ENCODE measurements at regions not wholly inside any gene's neighbourhood (a gene's known extent, or its start where the extent isn't known, plus 50 kb on each side); places are given as distances from the start of the nearest gene placed in this dataset.

DNA sequence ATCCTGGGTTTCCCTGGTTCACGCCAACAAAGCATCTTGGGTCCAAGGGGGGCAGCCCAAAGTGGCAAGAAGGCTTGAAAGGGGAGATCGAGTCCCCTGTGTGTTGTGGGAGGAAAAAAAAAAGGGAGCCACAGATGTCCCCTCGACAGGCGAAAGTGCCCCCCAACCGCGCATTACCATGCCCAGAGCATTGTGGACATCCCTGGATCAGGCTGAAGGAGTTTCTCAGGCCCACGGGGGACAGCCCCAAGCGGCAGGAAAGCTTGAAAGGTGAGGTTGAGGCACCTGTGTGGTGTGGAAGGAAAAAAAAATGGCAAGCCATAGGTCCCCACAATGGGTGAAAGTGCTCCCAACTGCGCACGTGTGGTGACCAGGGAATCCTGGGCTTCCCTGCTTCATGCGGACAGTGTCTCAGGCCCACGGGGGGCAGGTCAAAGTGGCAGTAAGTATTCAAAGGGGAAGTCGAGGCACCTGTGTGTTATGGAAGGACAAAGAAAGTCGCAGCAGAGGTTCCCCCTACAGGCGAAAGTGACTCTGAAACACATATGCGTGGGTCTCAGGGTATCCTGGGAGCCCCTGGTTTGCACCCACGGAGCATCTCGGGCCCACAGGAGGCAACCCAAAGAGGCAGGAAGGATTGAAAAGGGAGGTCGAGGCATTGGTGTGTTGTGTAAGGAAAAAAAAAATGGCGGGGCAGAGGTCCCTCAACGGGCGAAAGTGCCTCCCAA is 580.1 kb downstream of the ALG10 start:
- H3K4me3 ChIP-seq (ENCODE audit: low read depth, low read length): no peak overlapping the region
- no peaks in the 10 kb centered on the region for H3K27me3 ChIP-seq
- TF ChIP-seq, protein P1, sequence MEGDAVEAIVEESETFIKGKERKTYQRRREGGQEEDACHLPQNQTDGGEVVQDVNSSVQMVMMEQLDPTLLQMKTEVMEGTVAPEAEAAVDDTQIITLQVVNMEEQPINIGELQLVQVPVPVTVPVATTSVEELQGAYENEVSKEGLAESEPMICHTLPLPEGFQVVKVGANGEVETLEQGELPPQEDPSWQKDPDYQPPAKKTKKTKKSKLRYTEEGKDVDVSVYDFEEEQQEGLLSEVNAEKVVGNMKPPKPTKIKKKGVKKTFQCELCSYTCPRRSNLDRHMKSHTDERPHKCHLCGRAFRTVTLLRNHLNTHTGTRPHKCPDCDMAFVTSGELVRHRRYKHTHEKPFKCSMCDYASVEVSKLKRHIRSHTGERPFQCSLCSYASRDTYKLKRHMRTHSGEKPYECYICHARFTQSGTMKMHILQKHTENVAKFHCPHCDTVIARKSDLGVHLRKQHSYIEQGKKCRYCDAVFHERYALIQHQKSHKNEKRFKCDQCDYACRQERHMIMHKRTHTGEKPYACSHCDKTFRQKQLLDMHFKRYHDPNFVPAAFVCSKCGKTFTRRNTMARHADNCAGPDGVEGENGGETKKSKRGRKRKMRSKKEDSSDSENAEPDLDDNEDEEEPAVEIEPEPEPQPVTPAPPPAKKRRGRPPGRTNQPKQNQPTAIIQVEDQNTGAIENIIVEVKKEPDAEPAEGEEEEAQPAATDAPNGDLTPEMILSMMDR (IDR thresholded peaks at IDR 0.05; ENCODE audit: low read depth, low read length): no peak
- no peak for DNase-seq
- no peaks in the 10 kb centered on the region for H3K36me3 ChIP-seq
- no peaks in the 10 kb centered on the region; the same call in 1 of the 2 replicates for H3K9me3 ChIP-seq
- H3K4me1 ChIP-seq: no peaks in the 10 kb centered on the region

DNA sequence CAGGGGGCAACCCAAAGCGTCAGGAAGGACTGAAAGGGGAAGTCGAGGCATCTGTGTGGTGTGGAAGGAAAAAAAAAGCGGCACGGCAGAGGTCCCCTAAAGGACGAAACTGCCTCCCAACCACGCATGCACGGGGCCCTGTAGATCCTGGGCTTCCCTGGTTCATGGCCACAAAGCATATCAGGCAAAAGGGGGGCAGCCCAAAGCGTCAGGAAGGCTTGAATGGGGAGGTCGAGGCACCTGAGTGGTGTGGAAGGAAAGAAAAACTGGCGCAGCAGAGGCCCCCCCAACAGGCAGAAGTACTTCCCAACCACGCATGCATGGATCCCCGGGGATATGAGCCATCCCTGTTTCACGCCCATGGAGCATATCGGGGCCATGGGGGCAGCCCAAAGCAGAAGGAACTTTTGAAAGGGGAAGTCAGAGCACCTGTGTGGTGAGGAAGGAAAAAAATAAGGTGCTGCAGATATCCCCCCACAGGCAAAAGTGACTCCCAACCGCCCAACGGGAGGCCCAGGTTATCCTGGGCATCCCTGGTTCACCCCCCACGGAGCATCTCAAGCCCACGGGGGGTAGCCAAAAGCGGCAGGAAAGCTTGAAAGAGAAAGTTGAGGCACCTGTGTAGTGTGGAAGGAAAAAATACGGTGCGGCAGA is 581.2 kb downstream of the ALG10 start:
- no peak for DNase-seq

DNA sequence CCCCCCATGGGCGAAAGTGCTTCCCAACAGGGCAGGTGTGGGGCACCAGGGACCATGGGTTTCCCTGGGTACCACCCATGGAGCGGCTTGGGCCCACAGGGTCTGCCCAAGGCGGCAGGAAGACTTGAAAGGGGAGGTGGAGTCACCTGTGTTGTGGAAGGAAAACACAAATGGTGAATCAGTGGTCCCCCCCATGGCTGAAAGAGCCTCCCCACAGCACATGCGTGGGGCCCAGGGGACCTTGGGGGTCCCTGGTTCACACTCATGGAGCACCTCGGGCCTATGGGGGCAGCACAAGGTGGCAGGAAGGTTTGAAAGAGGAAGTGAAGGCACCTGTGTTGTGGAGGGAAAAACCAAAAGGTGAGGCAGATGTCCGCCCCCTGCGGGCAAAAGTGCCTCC is 581.9 kb downstream of the ALG10 start:
- TF ChIP-seq, protein P1 (IDR thresholded peaks at IDR 0.05; ENCODE audit: low read depth, low read length): no peak
- H3K36me3 ChIP-seq: no peaks in the 10 kb centered on the region
- no peaks in the 10 kb centered on the region for H3K27me3 ChIP-seq
- no peaks in the 10 kb centered on the region; the same call in 1 of the 2 replicates for H3K9me3 ChIP-seq
- no peaks in the 10 kb centered on the region for H3K4me1 ChIP-seq
- no peak for DNase-seq
- no peak overlapping the region for H3K4me3 ChIP-seq (ENCODE audit: low read depth, low read length)

More for the DNA sequence above, 581.2 kb downstream of the ALG10 start:
- Histone ChIP-seq H3K9me3 (no peaks in the 10 kb centered on the region; the same call in 1 of the 2 replicates), H3K4me1 (no peaks in the 10 kb centered on the region), H3K4me3 (ENCODE audit: low read depth, low read length) (no peak overlapping the region), H3K36me3 (no peaks in the 10 kb centered on the region), H3K27me3 (no peaks in the 10 kb centered on the region)
- TF ChIP-seq, protein P1 (IDR thresholded peaks at IDR 0.05; ENCODE audit: low read depth, low read length): no peak

DNA sequence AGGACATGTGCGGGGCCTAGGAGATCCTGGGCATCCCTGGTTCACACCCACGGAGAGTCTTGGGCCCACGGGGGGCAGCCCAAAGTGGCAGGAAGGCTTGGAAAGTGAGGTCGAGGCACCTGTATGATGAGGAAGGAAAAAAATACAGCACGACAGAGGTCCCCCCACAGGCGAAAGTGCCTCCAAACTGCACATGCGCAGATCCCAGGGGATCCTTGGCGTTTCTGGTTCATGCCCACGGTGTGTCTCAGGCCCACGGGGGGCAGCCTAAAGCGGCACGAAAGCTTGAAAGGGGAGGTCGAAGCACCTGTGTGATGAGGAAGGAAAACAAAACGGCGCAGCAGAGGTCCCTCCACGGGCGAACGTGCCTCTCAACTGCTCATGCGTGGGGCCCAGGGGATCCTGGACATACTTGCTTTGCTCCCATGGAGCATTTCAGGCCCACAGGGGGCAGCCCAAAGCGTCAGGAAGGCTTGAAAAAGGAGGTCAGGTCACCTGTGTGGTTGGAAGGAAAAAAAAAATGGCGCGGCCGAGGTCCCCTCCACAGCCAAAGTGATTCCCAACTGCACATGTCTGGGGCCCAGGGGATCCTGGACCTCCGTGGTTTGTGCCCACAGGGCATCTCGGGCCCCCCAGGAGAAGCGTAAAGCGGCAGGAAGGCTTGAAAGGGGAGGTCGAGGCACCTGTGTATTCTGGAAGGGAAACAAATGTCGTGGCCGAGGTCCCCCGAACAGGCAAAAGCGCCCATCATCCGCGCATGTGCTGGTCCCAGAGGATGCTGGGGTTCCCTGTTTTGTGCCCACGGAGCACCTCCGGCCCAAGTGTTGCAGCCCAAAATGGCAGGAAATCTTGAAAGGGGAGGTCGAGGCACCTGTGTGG is 582.6 kb downstream of the ALG10 start:
- TF ChIP-seq, protein P1 (IDR thresholded peaks at IDR 0.05; ENCODE audit: low read depth, low read length): no peak
- Histone ChIP-seq H3K9me3 (no peaks in the 10 kb centered on the region; the same call in 1 of the 2 replicates), H3K27me3 (no peaks in the 10 kb centered on the region), H3K4me1 (no peaks in the 10 kb centered on the region), H3K4me3 (ENCODE audit: low read depth, low read length) (no peak overlapping the region), H3K36me3 (no peaks in the 10 kb centered on the region)
- DNase-seq: no peak

DNA sequence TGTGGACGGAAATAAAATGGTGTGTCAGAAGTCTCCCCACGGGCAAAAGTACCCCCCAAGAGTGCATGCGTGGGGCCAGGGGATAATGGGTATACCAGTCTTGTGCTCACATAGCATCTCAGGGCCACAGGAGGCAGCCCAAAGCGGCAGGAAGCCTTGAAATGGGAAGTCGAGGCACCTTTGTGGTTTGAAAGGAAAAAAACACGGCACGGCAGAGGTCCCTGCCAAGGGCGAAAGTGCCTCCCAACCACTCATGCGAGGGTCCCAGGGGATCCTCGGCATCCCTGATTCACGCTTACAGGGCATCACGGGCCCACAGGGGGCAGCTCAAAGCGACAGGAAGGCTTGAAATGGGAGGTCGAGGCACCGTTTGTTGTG is 583.2 kb downstream of the ALG10 start:
- TF ChIP-seq, protein P1 (IDR thresholded peaks at IDR 0.05; ENCODE audit: low read depth, low read length): no peak
- no peaks in the 10 kb centered on the region for H3K4me1 ChIP-seq
- DNase-seq: no peak
- H3K27me3 ChIP-seq: no peaks in the 10 kb centered on the region
- H3K9me3 ChIP-seq: no peaks in the 10 kb centered on the region; the same call in 1 of the 2 replicates
- no peak overlapping the region for H3K4me3 ChIP-seq (ENCODE audit: low read depth, low read length)
- no peaks in the 10 kb centered on the region for H3K36me3 ChIP-seq

Data from BE2C (cell line).